Prostate gland (tissue), 2 donors: ENCODE measurements at regions not wholly inside any gene's neighbourhood (a gene's known extent, or its start where the extent isn't known, plus 50 kb on each side); places are given as distances from the start of the nearest gene placed in this dataset.

Experiments
- DNase-seq: peaks from one replicate; pipeline ENCODE4 v3.0.0-alpha.2; 2019; ENCODE audit warnings: low spot score
- H3K27ac ChIP-seq, 2 donors: fragments of 200-600 bp; sonication (generic); 2 replicates each; pipeline ENCODE4 v1.5.1; 2017 to 2019
- H3K27me3 ChIP-seq: fragments of 200-600 bp; sonication (generic); replicated peaks from 2 replicates; pipeline ENCODE4 v1.5.1; 2019; ENCODE audit not compliant: insufficient read depth
- H3K36me3 ChIP-seq, 2 donors: fragments of 200-600 bp; sonication (generic); 1 replicate in 1 of 2; 2 replicates in 1 of 2; pipeline versions ENCODE4 v1.5.1 to v1.8.1; 2017 to 2019
- H3K4me1 ChIP-seq: fragments of 200-600 bp; sonication (generic); replicated peaks from 2 replicates; pipeline ENCODE4 v1.5.1; 2019
- H3K4me3 ChIP-seq, 2 donors: fragments of 200-600 bp; sonication (generic); 2 replicates each; pipeline ENCODE4 v1.5.1; 2017 to 2019
- H3K9me3 ChIP-seq: fragments of 200-600 bp; sonication (generic); 2 replicates; pipeline ENCODE4 v1.5.1; 2017
- CTCF ChIP-seq, 4 experiments: fragments of 200-600 bp in 2 of 4; fragments of 450-650 bp in 2 of 4; sonication (generic) in 2 of 4; IDR thresholded peaks; 1 replicate in 3 of 4; 2 replicates in 1 of 4; pipeline ENCODE4 v1.5.1; 2016 to 2019; ENCODE audit warnings: antibody characterized with exemption in 4 of 4, mild to moderate bottlenecking in 2 of 4, moderate library complexity in 2 of 4
- POLR2A ChIP-seq: fragments of 450-650 bp; IDR thresholded peaks from one replicate; pipeline ENCODE4 v1.6.1; 2016; ENCODE audit warnings: antibody characterized with exemption, mild to moderate bottlenecking
- POLR2AphosphoS5 ChIP-seq: sonication (generic); formaldehyde crosslinking; IDR thresholded peaks from one replicate; pipeline ENCODE4 v1.6.1; 2017; ENCODE audit warnings: antibody characterized with exemption
- WGBS: methylation state at CpG from one replicate; pipeline ENCODE4 v1.1.5; 2018; 5-methylcytosine and 5-hydroxymethylcytosine counted together
- intact Hi-C: fragments of 100-400 bp; cut with DNase I; formaldehyde crosslinking; loops from one replicate; pipeline ENCODE4 v1.14.2; 2022

DNA sequence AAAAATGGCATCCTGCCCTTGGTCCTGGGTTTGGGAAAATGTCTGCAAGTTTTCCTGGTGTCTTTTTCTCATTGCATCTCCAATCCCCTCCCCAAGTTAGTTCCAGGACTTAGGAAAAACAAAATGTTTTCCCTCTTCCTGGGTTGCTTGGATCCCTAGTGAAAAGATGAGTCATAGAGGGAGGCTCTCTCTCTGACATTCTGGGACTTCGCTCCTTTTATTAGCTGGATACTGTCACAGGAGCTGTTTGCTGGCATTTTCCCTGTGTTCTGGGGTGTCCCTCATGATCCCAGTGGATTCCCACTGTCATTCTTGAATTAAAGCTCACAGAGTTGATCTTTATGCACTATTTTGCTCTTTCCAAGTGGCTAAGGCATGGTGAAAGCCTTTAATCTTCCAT lies 316.4 kb upstream of the MBL2 start:
- Histone ChIP-seq H3K27me3 (no peaks in the 10 kb centered on the region), H3K27ac (no peak overlapping the region), H3K4me1 (no peaks in the 10 kb centered on the region), H3K4me3 (no peak overlapping the region), H3K36me3 (no peaks in the 10 kb centered on the region), H3K9me3 (no peaks in the 10 kb centered on the region)
- DNase-seq: no peak
- intact Hi-C loops: no loop called here
- TF ChIP-seq POLR2A: no peak
- TF ChIP-seq CTCF (IDR thresholded peaks at IDR 0.05): no peak
- TF ChIP-seq POLR2AphosphoS5: no peak
- WGBS: 78% methylated on average over 1 of the region's 1 CpG

DNA sequence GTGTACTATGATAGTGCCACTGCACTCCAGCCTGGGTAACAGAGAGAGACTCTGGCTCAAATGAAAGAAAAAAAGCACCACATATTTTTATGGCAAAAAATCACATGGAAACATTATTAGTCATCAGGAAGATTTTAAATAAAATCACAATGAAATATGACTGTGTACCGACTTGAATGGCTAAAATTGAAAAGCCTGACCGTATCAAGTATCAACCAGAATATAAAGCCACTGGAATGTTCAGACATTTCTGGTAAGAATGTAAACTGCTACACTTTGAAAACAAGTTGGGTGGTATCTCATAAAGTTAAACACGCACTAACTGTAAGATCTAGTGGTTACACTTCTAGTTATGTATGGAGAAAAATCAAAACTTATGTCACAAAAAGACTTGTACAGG lies 306.7 kb upstream of the MBL2 start:
- Histone ChIP-seq H3K9me3 (no peaks in the 10 kb centered on the region), H3K4me1 (no peaks in the 10 kb centered on the region), H3K4me3 (no peak overlapping the region), H3K36me3 (no peaks in the 10 kb centered on the region), H3K27ac (no peak overlapping the region), H3K27me3 (no peaks in the 10 kb centered on the region)
- DNase-seq: no peak
- intact Hi-C loops: no loop called here
- WGBS: 25% methylated on average over 3 of the region's 3 CpGs
- TF ChIP-seq POLR2A (no peak), POLR2AphosphoS5 (no peak), CTCF (IDR thresholded peaks at IDR 0.05) (no peak)

DNA sequence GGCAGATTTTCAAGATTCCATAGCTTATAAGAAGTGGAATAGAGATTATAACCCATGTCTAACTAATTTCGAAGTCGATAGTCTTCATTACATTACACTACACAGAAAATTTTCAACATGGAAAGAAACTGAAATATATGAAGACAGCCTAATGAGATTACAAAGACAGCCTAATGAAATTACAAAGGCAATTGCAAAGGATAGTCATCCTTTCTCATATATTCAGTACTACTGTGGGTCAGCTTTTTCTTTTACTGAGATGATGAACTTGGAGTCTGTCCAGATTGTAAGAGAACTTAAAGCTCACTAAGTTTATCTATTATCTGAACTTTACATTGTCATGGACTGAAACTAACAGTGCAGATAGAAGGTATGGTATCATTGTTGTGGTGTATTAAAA lies 304.4 kb upstream of the MBL2 start:
- no peak for DNase-seq
- H3K4me3 ChIP-seq: no peak overlapping the region
- WGBS: 87% methylated on average over 2 of the region's 2 CpGs
- H3K27ac ChIP-seq: no peak overlapping the region
- TF ChIP-seq POLR2AphosphoS5 (no peak), CTCF (IDR thresholded peaks at IDR 0.05) (no peak), POLR2A (no peak)
- no peaks in the 10 kb centered on the region for H3K36me3 ChIP-seq
- H3K4me1 ChIP-seq: no peaks in the 10 kb centered on the region
- H3K9me3 ChIP-seq: no peaks in the 10 kb centered on the region
- H3K27me3 ChIP-seq: no peaks in the 10 kb centered on the region
- intact Hi-C loops: no loop called here

DNA sequence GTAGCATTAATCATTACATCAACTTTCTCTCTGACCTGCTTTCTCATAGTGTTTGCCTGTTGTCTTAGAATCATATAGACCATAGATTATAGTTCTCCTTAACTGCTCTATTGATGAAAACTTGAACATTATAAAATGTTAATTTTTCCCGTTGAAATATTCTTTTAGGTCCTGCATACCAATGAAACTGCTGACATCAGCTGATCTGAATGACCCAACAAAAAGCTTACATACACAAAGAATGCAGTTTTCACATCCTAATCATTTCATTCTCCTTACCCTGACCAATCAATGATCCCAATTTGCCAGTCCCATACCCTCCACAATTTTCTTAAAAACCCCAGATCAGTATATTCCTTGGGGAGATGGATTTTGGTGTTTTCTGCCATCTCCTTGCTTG lies 302.9 kb upstream of the MBL2 start:
- no peak overlapping the region for H3K4me3 ChIP-seq
- intact Hi-C loops: no loop called here
- H3K27me3 ChIP-seq: no peaks in the 10 kb centered on the region
- DNase-seq: no peak
- H3K36me3 ChIP-seq: no peaks in the 10 kb centered on the region
- TF ChIP-seq POLR2A (no peak), CTCF (IDR thresholded peaks at IDR 0.05) (no peak), POLR2AphosphoS5 (no peak)
- WGBS: 97% methylated on average over 1 of the region's 1 CpG
- H3K4me1 ChIP-seq: no peaks in the 10 kb centered on the region
- no peak overlapping the region for H3K27ac ChIP-seq
- H3K9me3 ChIP-seq: no peaks in the 10 kb centered on the region

- no peaks in the 10 kb centered on the region for H3K36me3 ChIP-seq
- no peaks in the 10 kb centered on the region for H3K4me1 ChIP-seq
- no peaks in the 10 kb centered on the region for H3K9me3 ChIP-seq
- intact Hi-C loops: no loop called here
- H3K27ac ChIP-seq: no peak overlapping the region
- DNase-seq: no peak
- TF ChIP-seq POLR2A (no peak), POLR2AphosphoS5 (no peak), CTCF (IDR thresholded peaks at IDR 0.05) (no peak)
- H3K4me3 ChIP-seq: no peak overlapping the region
- 59% methylated on average over 2 of the region's 2 CpGs for WGBS
- H3K27me3 ChIP-seq: no peaks in the 10 kb centered on the region
These were observed 299.6 kb upstream of the MBL2 start for GRCh38 chr10:53072144-53072543.
